NCI-H526 treated with DMSO at 0.1 percent for 48 hours (cell line): ENCODE measurements at regions not wholly inside any gene's neighbourhood (a gene's known extent, or its start where the extent isn't known, plus 50 kb on each side); places are given as distances from the start of the nearest gene placed in this dataset.

Experiments
- DNase-seq: peaks from one replicate; lab custom pipeline; 2025; lab: John Stamatoyannopoulos, UW

DNA sequence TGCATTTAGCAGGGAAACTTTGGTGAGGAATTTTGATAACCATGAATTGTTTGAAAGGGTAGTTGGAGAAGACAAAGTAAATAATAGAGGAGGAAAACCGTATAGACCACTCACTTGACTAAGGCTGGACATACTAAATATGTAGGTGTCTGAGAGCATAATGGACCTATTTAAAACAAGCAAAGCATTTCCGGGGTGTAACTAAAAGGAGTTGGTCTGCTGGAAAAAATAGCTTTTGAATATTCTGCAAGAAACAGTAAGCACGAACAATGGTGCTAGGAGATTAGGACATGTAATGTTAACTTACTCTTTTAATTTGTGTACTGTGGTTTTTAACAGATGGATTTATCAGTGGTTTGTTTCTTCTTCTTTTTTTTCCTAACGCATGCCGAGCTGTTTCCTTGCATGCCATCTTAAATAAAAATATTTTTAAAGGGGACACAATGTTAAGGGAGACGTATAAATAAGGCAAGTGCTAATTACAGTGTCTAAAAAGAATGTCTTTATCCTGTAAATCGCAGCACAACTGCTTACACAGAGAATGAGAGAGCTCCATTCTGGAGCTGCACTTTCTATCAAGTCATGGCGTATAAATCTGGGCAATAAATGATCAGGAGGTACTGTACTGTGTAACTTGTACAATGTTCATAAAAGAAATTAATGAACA is 492.1 kb downstream of the LMO4 start:
- no peak for DNase-seq

DNA sequence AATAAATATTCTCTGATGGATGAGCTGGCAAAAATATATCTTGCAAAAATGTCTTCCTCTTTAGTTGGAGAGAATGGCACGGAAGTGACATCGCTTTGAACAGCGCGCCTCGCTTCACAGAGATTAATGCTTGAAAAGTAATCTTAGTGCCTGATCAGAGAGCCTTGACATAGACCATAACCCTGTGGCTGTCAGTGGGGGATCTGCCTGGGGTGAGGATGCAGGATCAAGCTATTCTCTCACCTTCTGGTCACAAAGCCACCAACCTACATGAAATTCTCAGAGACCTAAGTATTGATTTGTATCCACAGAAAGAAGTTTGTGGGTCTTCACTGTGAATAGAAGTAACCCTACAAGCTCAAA is 492.6 kb downstream of the LMO4 start:
- no peak for DNase-seq

DNA sequence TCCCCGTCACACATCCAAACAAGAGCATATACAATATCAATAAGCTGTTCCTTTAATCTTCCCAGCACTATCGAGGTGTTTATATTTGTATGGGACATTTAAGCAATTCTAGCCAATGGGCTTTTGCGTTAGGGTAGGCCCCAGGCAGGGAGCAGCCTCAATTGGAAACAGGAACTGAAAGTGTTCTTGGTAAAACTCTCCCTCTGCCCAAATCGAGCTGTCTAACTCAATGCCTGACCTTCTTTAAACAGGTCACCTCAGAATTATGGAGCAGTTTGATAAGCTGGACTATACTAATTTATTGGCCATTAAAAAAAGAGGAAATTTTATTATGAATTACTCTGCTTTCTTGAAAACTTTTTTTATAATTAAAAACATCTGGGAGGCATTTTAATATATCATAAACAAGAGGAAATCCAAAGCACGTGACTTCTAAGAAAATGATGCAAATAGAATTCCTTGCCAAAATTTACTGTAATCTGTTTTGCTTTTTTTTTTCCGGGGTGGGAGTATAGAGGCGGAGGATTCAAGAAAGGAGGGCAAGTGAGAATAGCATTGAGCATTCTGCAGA is 498.1 kb downstream of the LMO4 start:
- no peak for DNase-seq

DNA sequence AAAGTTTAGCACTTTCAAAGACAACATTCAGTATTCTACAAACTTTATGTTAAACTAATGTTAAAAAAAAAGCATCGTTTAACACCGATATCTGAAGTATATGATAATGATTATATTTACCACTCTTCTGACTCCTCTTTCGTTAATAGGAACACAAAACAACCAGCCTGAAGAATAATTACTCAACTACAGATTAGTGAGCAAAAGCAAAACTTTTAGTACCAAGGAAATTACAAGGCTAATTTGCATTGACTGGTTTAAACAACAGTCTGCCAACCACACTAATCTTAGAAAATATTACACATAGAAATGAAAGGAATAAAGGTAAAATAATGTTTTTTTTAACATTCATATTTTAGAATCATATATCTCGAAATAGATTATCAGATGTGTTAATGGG is 500.7 kb downstream of the LMO4 start:
- DNase-seq = no peak

DNA sequence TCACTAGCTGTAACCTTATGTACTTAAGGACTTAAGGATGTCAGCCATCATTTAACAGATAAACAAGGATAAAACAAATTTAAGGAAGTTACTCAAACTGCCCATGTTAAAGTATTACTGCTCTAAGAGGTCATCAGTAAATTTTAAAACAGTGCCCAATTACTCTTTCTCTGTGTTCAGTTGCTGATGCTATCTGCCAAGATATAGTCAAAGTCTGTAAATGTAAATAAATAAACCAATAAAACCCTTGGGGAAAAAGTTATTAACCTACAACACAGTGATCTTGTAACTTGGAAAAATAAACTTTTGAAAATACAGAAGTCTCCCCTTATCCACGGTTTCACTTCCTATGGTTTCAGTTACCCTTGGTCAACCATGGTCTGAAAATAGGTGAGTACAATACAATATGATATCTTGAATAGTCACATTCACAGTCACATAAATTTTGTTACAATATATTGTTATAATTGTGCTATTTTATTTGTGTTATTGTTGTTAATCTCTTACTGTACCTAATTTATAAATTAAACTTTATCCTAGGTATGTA is 501.8 kb downstream of the LMO4 start:
- DNase-seq = no peak

DNA sequence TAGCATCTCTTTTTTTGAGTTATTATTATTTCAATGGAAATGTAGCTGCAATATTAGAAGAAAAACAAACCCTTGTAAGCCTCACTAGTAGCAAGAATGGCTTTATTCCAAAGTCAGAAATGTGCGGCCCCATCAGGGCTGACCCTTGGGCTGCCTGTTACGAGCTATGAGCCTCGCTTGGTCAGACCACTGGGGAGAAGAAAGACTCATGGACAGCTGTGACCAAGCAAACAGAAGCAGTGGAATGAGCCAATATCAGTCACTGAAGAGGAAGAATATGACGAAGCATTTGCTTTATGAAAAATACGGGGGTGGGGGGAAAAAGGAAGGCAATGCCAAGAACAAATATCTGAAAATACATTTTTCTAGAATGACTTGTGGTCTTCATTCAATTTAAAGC is 504.5 kb downstream of the LMO4 start:
- DNase-seq = no peak

DNA sequence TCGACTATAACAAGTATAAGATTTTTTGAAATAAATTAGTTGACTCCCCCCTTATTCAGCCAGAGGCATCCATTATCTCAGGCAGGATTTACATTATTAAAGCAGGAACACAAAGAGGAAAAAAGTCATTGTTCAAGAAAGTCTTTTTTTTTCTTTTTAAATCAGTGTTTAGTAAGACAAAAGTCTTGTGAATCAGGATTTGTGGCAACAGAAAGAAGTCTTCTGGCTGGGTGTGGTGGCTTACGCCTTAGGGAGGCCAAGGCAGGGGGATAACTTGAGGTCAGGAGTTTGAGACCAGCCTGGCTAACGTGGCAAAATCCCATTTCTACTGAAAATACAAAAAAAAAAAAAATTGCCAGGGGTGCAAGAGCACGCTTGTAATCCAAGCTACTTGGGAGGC is 505.5 kb downstream of the LMO4 start:
- DNase-seq = no peak

DNA sequence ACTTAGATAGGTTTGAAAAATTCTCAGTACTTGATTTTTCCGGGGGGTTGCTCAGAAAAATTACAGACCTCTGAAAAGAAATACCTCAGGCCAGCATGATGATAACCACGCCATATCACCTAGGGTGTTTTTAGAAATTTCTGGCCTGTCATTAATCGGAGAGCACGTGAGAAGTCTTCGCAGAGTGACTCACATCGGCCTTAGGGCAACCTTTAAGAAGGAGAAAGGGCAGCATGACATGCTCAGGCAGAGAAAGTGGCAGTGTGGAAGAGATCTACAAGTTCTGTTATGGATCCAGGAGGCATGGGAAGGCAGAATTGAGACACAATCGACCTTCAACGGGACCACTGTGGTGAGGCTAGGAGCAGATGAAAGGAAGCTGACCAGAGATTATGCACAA is 506.3 kb downstream of the LMO4 start:
- DNase-seq = no peak

DNA sequence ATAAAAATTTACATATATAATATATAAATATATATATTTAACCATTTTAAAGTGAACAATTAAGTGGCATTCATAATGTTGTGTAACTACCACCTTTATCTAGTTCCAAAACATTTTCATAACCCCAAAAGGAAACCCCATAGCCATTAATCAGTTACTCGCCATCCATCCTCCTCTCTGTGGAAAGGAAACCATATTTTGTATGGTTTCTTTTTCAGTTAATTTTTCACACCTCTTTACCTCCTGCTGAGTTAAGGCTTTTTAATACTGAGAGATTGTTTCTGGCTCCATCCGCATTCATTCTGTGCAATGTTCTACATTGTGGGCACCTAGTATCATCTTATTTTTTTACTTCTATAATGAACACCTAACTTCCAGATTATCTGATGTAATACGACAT is 512.1 kb downstream of the LMO4 start:
- DNase-seq = no peak

DNA sequence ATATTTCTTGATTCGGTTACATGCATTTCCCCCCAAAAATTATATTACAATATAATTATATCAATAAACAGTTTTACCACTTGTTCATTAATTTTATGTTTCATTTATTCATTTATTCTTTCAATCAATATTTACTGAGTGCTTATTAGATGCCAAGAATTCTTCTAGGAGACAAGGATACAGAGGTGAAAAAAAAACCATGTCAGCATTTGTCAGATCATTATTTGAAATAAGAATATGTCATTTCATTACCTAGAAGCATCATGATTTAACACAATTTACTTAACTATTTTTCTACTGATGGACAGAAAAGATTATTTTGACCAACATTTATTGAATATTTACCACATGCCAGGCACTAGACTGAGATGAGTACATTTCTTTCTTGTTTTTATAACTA is 512.7 kb downstream of the LMO4 start:
- DNase-seq = no peak

DNA sequence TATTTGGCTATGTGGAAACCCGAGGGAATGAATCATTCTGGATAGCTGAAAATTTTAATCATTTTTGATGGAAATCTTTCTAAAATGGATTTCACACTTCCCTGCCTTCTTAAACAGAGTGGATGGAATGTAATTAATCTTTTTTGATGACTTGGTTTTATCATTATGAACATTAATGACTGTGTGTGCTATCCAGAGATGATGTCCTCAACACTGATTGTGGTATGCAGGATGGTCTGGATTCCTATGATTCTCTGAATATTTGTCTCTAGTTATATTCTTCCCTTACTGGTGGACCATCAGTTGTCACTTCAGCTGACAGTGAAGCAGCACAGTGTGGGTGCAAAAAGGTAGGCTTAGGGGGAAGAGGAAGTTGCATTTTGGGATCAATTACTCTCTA is 513.5 kb downstream of the LMO4 start:
- no peak for DNase-seq

DNA sequence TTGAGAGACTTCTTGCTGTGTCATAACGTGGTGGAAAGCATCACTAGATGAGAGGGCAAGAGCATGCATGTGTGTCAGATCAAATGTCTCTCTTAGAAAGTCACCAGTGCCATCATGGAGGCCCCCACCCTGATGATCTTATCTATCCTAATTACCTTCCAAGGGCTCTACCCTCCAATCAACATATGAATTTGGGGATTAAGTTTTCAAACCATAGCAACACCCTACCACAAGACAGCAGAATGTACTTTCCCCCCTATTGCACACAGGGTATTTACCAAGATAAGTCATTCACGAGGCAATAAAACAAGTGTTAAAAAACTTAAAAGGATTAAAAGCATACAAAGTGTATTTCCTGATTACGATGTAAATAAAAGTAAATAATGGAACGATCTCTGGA is 515.6 kb downstream of the LMO4 start:
- no peak for DNase-seq

DNA sequence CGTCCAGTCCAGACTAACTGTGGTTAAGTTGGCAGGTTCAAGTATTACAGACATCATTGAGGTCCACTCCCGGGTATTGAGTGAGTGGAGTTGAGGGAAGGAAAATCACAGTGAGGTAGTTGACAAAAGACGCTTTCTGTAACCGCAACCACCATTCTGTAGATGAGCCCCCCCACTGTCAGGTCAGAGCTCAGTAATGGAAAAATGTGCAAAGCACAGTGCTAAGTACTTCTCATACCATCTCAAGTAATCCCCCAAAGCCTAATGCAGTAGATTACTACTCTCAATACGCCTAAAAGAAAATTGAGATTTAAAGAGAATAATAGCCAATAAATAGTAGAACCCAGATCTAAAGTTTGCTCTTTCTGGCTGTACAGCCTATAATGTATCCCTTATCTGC is 522.8 kb downstream of the LMO4 start:
- DNase-seq = no peak

DNA sequence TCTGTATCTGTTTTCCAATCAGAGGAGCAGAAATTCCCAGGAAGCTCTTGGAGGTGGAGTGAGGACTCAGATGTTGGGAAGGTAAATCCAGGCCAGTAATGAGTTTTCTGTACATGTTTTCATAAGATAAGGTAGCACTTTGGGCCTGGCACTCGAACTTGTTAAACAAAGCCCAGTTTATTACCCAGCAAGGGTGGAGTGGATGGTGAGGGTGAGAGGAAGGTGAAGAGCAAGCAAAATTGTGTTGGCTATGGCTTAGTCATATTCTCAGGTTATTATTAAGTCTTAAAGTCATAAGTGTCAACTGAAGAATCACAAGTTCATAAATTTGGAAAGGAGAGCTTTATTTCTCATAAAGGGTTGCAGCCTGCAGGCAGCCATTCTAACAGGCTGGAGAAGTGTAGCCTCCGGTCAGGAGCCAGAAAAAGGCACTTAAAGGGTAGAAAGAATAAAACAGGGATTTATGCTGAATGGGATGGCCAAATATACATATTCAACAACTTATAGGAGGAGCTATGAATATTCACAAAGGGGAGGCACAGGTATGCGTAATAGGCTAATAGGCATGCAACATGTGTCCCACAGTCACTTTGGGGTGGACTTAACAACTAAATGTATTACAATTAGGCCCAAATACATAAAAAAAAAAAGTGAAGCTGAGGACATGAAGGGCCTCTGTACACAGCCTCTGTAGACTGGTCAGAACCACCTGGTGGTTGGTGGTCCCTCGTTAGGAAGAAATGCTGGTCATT is 523.9 kb downstream of the LMO4 start:
- DNase-seq = no peak

DNA sequence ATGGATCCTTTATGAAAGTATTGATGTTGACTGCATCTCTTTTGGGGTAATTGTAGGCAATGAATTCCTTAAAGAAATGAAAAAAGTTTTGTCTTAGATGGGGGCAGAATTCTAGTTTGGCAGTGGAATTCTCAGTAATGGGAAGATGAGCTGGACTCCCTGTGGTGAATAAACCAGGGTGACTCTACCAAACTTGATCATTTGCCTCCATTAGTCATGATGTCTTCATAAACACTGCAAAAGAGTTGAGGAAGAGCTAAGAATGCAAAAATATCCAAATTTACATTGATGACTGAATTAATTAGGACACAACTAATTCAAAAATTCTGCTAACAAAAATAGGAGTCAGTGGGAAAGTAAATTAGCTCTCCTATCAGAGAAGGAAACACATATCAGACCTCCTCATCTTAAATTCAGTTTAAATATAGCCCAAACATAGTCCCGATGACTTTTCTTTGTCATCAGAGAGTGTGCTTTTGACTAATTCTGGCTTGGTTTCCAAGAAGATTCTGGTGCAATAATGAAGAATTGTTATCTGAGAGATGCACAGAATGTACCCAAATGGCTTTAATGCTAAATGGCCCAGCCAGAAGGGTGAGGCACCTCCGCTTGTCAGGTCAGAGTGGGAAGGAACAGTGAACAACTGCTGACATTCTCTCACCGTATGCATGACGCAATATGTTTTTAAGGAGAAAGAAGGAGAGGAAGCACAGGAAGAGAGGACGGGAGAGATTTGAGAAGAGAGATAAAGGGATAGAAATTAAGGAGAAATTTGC is 525.1 kb downstream of the LMO4 start:
- DNase-seq = no peak

DNA sequence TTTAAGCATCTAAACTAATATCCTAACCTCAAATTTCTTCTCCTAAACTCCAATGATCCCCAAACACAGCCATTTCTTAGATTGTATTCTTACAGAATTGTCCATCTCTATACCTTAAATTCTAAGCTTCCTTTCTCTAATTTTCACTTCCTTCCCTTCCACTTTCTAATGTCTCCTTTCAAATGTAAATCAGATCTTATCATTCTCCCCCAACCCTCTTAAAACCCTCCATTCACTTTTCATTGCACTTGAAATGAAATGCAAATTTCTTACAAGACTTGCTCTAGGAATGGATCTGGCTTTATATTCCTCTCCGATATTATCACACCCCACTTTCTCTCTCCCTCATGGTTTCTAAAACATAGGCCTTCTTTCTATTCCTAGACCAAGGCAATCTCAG is 534.6 kb downstream of the LMO4 start:
- no peak for DNase-seq

DNA sequence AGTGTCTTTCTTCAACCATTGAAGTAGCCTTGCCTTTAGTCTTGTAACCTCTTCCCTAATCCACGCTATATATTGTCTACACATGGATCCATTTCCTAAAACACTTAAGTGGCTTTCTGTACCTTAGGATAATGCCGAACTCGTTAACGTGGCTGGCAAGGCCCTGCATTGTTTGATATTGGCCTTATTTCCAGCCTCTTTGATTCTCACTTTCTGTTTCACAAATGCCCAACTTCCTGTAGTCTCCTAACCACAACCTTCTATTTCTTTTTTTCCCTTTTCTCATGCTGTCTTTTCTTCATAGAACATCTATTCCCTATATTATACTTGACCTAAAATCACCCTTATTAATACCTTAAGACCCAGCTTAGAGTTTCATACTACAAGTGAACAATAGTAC is 536.0 kb downstream of the LMO4 start:
- DNase-seq = no peak

DNA sequence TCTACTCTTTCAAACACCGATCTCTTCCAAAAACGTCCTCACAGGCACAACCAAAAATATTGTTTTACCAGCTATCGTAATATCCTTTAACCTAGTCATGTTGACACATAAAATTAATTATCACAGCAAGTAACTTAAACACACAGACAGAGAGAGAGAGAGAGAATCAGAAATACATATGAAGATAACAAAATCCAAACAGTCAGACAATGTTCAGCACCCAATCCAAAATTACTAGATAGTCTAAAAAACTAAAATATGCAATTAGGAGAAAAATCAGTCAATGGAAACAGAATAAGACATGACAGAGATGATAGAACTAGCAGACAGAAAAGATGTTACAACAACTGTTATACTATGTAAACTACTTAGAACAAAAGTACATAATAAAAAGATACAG is 537.7 kb downstream of the LMO4 start:
- no peak for DNase-seq

DNA sequence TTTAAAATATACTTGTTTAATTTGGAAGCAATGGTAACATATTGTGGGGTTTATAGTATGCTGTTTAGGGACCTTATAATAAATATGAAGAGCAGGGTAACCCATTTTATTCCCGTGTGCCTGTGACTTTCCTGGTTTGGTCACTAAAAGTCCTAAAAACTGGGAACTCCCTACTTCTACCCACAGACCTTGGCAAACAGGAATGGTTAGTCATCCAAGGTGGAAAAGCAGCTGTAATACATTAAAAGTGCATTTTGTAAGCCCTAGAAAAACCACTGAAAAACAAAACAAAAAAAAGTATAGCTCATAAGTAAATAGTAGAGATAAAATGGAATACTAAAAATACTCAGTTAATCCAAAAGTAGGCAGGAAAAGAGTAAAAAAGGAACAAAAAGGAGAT is 538.9 kb downstream of the LMO4 start:
- no peak for DNase-seq

DNA sequence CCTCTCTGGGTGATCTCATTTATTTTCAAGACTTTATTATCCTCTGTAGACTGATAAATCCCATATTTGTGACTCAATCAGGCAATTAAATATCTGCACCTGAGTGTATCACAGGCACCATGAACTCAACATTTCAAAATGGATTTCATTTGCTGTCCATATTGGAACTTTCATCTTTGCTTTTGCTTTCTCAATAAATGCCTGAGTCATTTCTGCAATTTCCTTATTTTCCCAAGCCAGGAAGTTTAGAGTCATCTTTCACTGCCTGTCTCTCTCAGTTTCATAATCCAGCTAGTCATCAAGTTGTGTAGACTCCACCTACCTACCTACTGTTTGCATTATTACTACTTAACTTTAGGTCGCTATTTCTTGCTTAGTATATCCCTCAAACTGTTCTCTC is 540.9 kb downstream of the LMO4 start:
- no peak for DNase-seq

DNA sequence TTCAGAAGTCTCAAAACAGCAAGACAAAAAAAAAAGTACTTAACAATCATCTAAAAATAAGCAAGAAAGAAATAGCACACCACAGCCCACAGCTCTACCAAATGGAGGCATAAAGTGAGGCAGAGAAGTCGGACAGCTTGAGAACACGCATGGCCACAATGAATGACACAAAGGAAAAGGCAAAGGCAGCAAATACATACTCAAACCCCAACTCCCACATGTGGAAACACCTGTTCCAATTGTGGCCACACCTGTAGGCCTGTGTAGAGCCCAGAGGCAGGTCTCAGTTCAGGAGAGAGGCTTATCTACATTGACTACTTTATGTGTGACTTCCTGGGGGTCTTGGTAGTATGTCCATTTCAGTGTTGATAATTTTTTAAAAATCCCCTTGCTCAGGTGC is 543.5 kb downstream of the LMO4 start:
- no peak for DNase-seq

DNA sequence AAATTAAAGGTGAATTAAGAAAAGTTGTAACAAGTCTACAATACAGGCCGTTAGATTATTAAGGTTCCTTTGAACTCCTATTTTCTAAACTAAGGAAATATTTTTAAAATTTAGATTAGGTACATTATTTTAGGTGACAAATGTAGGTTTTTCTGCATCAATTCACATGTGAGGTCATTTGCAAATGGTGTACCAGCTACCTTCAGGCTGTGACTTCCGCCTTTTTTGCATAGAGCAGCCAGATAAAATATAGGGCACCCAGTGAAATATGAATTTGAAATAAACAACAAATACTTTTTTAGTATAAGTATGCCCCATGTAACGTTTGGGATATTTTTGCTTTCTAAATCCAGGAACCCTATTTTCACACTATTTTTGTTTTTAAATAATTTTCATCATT is 544.0 kb downstream of the LMO4 start:
- DNase-seq = no peak

DNA sequence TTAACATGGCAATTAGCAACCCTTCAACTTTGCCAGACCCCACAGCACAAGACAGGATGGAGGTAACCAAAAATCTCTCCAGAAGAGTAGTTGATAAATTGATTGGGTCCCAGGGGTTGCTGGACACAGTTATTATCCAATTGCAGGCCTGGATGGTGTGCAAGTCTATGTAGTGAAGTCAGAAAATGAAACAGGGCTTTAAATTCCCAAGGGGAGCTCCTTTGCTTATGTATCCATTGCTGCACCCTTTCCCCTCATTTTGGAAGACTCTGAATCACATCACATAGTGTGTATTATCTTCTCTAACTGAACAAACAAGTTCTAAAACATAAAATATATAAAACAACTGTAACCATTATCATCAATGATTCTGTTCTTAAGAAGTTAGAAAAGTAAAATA is 550.2 kb downstream of the LMO4 start:
- DNase-seq = no peak
